Uterus (tissue), 3 donors: ENCODE measurements at regions not wholly inside any gene's neighbourhood (a gene's known extent, or its start where the extent isn't known, plus 50 kb on each side); places are given as distances from the start of the nearest gene placed in this dataset.

ENCODE experiments used
- DNase-seq, 2 donors: peaks; one replicate each; pipeline ENCODE4 v3.0.0-alpha.2; 2019 to 2020
- H3K27ac ChIP-seq, 2 donors: fragments of 200-600 bp; sonication (generic); 1 replicate in 1 of 2; 2 replicates in 1 of 2; pipeline ENCODE4 v1.5.1; 2016 to 2018
- H3K27me3 ChIP-seq, 2 donors: fragments of 200-600 bp; sonication (generic); one replicate each; pipeline ENCODE4 v1.5.1; 2018 to 2019; ENCODE audit warnings: control low read depth in 1 of 2
- H3K36me3 ChIP-seq, 2 donors: fragments of 200-600 bp; sonication (generic); one replicate each; pipeline ENCODE4 v1.5.1; 2019; ENCODE audit warnings: control low read depth in 1 of 2
- H3K4me1 ChIP-seq, 2 donors: fragments of 200-600 bp; sonication (generic); one replicate each; pipeline ENCODE4 v1.5.1; 2018 to 2019; ENCODE audit warnings: control low read depth in 1 of 2
- H3K4me3 ChIP-seq, 2 donors: fragments of 200-600 bp; sonication (generic); 1 replicate in 1 of 2; 2 replicates in 1 of 2; pipeline ENCODE4 v1.5.1; 2018 to 2019; ENCODE audit warnings: mild to moderate bottlenecking in 1 of 2
- H3K9me3 ChIP-seq, 2 donors: fragments of 200-600 bp; sonication (generic); one replicate each; pipeline ENCODE4 v1.5.1; 2019; ENCODE audit warnings: control low read depth in 1 of 2
- POLR2A ChIP-seq, 2 donors: fragments of 450-650 bp; IDR thresholded peaks; one replicate each; pipeline ENCODE4 v1.6.1; 2016; ENCODE audit warnings: antibody characterized with exemption in 2 of 2, mild to moderate bottlenecking in 1 of 2, moderate library complexity in 1 of 2
- intact Hi-C: fragments of 100-400 bp; cut with DNase I; formaldehyde crosslinking; loops from one replicate; pipeline ENCODE4 v1.15.1; 2023; ENCODE audit warnings: low total_unique reads
- TF ChIP-seq, protein P1 (sequence below), 4 experiments: fragments of 200-600 bp in 2 of 4; fragments of 450-650 bp in 2 of 4; sonication (generic) in 2 of 4; IDR thresholded peaks; one replicate each; pipeline ENCODE4 v1.5.1; 2016 to 2019; ENCODE audit warnings: antibody characterized with exemption in 4 of 4, mild to moderate bottlenecking in 2 of 4, moderate library complexity in 1 of 4
- donor health status: DM: yes; HTN: yes; CAD: no.

DNA sequence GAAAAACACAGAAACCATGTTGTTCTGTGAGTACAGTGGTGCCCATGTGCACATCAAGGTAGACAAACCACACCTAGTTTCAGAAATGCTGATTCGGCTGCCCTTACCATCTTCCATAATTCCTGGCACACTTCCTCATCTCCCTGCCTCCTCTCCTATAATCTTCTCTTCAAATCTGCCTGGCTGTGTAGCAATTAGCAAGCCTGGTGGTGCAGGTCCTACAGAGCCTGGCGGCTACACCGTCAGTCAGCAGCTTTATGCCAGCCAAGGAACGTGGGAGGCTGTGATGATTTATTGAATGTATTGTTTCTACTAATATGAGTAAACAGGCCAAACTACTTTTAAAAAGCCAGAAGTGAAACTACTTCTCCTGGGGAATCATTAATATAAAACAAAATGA lies 106.8 kb downstream of the SEMA6D start:
- intact Hi-C loops, result no loop called here
- Histone ChIP-seq H3K27me3 (no peaks in the 10 kb centered on the region), H3K4me1 (no peaks in the 10 kb centered on the region), H3K4me3 (no peak overlapping the region), H3K27ac (no peak overlapping the region), H3K9me3 (no peaks in the 10 kb centered on the region), H3K36me3 (no peaks in the 10 kb centered on the region)
- no peak for DNase-seq
- TF ChIP-seq, protein P1, sequence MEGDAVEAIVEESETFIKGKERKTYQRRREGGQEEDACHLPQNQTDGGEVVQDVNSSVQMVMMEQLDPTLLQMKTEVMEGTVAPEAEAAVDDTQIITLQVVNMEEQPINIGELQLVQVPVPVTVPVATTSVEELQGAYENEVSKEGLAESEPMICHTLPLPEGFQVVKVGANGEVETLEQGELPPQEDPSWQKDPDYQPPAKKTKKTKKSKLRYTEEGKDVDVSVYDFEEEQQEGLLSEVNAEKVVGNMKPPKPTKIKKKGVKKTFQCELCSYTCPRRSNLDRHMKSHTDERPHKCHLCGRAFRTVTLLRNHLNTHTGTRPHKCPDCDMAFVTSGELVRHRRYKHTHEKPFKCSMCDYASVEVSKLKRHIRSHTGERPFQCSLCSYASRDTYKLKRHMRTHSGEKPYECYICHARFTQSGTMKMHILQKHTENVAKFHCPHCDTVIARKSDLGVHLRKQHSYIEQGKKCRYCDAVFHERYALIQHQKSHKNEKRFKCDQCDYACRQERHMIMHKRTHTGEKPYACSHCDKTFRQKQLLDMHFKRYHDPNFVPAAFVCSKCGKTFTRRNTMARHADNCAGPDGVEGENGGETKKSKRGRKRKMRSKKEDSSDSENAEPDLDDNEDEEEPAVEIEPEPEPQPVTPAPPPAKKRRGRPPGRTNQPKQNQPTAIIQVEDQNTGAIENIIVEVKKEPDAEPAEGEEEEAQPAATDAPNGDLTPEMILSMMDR (IDR thresholded peaks at IDR 0.05), result no peak
- no peak for TF ChIP-seq POLR2A (IDR thresholded peaks at IDR 0.05)

DNA sequence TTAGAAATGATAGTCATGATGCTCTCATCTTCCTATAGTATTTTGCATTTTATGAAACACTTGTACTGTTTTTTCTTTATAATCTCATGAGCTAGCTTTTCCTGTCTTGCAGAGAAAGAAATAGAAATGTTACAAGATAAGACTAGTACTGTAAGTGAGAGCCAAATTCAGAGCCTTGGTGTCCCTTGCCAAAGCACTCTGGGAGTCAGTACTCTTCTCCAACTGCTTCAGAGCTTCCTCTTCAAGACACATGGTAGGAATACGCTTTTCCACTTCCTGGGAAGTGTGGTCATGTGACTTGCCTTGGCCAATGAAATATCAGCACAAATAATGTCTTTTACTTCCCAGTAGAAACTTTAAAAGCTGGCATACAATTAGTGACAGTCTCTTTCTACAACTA lies 112.4 kb downstream of the SEMA6D start:
- Histone ChIP-seq H3K4me1 (no peaks in the 10 kb centered on the region), H3K4me3 (no peak overlapping the region), H3K27ac (no peak overlapping the region), H3K9me3 (no peaks in the 10 kb centered on the region), H3K36me3 (no peaks in the 10 kb centered on the region), H3K27me3 (no peaks in the 10 kb centered on the region)
- DNase-seq, result no peak
- TF ChIP-seq POLR2A (IDR thresholded peaks at IDR 0.05), result no peak
- TF ChIP-seq, protein P1 (IDR thresholded peaks at IDR 0.05), result no peak
- intact Hi-C loops, result no loop called here

DNA sequence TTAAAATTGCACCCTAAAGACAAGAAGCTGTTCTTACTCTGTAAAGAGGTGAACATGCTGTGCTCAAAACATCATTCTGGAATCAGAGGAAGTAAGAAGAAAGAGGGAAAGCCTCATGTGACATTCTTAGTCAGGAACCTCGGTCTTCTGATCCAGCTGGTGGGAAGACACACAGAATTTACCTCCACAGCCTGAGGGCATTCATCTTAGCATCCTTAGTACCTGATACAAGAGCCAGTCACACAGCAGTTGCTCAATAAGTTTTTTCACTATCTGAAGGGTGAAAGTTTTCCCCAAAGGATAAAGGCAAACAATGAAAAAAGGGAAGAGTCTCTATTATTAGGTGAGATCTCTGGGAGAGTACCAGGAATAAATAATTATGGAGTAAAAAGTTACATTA lies 116.8 kb downstream of the SEMA6D start:
- TF ChIP-seq POLR2A (IDR thresholded peaks at IDR 0.05), result no peak
- TF ChIP-seq, protein P1 (IDR thresholded peaks at IDR 0.05), result no peak
- no peaks in the 10 kb centered on the region for H3K4me1 ChIP-seq
- no peaks in the 10 kb centered on the region for H3K9me3 ChIP-seq
- no peak for DNase-seq
- H3K27me3 ChIP-seq, result no peaks in the 10 kb centered on the region
- H3K4me3 ChIP-seq, result no peak overlapping the region
- H3K27ac ChIP-seq, result no peak overlapping the region
- intact Hi-C loops, result no loop called here
- H3K36me3 ChIP-seq, result no peaks in the 10 kb centered on the region

DNA sequence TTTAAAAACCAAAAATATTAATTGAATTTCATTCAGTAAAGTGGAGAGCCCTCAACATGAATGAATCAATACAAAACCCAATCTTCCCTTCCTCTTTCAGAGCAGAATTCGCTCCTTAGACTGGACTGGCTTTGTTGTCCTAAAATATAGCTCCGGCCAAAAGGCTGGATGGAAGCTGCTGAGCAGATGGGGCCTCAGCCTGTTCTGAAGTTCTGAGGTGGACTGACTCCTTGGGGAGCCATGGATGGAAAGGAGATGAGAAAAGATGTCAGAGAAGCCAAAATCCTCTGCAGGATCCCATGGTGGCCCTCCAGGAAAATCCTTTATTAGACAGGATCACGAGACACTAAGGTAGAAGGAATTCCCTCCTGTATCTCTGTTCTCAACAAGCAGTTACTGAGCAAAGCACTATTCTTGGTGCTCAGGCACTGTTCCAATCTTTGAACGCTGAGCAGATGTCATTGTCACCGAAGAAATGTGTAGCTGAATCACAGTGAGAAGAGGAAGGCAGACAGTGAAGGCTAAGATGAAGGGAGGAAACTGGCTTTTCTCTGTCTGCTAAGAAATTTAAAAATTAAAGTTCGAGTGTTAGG lies 122.0 kb downstream of the SEMA6D start:
- Histone ChIP-seq H3K9me3 (no peaks in the 10 kb centered on the region), H3K4me1 (no peaks in the 10 kb centered on the region), H3K27ac (no peak overlapping the region), H3K27me3 (no peaks in the 10 kb centered on the region), H3K4me3 (no peak overlapping the region), H3K36me3 (no peaks in the 10 kb centered on the region)
- intact Hi-C loops, result no loop called here
- TF ChIP-seq, protein P1 (IDR thresholded peaks at IDR 0.05), result no peak
- no peak for TF ChIP-seq POLR2A (IDR thresholded peaks at IDR 0.05)
- DNase-seq, result no peak

DNA sequence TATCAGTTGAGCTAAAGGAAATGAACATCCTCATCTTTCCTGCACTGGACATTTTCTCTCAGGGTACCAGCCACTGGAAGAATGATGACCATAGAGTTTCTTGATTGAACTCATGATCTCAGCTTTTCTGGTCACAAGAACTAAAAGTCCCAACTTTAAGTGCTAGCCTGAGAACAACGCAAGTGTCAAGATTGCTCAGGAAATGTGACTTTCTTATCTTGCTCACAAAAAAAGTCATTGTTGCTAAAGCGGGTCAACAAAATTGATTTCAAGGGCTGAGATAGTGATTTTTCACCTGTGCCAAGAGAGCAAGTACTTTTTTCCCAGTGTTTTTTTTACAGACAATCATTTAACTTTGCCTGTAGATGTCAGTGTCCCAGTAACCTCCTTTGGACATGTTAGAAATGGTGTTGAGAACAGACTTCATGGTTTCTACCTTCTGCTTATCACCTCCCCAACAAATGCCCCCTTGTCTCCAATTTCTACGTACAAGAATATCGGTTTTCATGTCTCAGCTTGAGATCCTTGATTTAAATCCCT lies 125.9 kb downstream of the SEMA6D start:
- Histone ChIP-seq H3K36me3 (no peaks in the 10 kb centered on the region), H3K27me3 (no peaks in the 10 kb centered on the region), H3K4me3 (no peak overlapping the region), H3K4me1 (no peaks in the 10 kb centered on the region), H3K9me3 (no peaks in the 10 kb centered on the region), H3K27ac (no peak overlapping the region)
- intact Hi-C loops, result no loop called here
- no peak for DNase-seq
- TF ChIP-seq, protein P1 (IDR thresholded peaks at IDR 0.05), result no peak
- no peak for TF ChIP-seq POLR2A (IDR thresholded peaks at IDR 0.05)
